GM21576 (cell line): ENCODE measurements at regions not wholly inside any gene's neighbourhood (a gene's known extent, or its start where the extent isn't known, plus 50 kb on each side); places are given as distances from the start of the nearest gene placed in this dataset.

ENCODE experiments used
- ATAC-seq: cut with Tn5 transposase; IDR thresholded peaks from one replicate; pipeline ENCODE4 v1.9.1; 2021; ENCODE audit warnings: mild to moderate bottlenecking, moderate library complexity; ENCODE audit not compliant: unreplicated experiment

DNA sequence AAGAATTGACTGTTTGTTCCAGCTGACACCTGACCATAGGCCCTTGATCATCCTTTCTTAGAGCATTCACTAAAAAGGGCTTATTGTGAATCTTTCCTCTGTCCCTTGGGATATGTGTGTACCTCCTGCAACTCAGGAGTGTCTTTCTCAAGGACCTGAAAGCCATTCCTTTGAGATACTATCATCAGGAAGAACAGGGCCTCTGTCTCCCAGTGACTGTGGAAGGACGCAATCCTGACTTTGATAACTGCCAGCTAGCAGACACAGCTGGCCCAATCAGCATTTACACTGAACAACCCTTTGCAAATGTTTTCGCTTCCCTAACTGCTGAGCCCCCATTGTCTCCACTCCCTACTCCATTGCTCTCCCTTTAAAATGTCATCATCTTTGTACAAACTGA is 144.4 kb downstream of the RMI1 start:
- ATAC-seq, result no peak

DNA sequence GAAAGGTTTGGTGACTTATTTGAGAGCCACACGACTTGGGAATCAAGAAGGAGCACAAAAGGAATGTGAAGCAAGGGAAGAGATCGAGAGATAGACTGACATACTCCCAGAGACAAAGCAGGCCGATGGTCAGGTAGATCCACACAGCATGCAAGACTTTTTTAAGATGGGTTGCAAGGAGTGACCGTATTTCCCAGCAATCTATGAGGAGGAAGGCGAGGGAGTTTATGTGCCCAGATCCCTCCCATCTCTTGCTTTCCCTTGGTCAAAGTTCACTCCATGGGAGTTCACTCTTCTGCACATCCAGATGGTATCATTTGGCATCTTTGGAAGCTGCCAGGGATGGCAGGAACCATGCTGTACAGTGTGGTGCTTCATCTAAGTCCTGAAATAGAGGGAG is 148.9 kb downstream of the RMI1 start:
- no peak for ATAC-seq

DNA sequence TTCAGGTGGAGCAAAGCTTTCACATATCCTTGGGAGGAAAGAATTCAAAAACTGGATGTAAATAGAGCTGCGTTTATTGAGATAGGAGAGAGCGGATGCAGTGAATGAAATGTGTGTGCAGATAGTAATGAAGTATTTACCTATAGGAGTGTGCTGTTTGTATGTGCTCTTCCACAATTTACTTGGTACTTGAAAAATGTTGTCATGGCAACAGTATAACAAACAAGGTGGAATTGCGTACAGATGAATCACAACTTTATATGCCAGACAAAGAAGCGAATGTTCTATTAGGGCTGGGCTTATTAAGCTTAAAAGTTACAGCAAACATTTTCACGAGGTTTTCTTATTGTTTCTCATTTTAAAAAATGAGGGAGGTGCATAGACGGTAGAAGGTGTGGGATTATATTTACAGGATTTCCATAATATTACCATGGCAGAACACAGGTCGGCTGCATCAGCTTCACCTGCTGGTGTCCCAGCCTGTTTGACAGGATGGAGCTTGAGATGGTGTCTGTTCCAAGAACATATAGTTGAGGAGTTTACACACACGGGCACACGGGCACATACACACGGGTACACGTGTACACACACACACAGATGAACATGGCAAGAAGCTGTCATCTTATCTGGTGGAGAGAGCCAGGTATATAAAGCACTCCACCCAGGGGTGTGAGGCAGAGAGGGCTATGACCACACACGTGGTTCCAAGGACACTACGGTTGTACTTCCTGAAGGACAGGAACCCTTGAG is 155.7 kb downstream of the RMI1 start:
- no peak for ATAC-seq

DNA sequence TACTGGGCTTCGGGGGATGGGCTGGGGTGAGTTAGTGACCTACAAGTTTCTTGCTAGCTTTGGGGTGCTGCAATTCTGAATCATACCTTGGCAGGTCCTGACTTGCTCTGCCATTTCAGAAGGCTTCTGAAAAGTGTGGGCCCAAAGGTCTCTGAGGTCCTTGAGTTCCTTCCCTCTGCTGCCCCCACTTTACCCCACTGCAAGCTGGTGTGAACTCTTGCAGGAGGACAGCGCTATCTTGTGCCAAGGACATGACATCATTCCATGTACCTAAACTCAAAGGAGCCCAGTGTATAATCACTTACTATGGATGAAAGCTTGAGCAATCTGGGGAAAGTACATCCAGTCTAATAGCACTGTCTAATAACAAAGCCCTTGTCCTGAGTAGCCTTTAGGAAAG is 157.4 kb downstream of the RMI1 start:
- no peak for ATAC-seq

DNA sequence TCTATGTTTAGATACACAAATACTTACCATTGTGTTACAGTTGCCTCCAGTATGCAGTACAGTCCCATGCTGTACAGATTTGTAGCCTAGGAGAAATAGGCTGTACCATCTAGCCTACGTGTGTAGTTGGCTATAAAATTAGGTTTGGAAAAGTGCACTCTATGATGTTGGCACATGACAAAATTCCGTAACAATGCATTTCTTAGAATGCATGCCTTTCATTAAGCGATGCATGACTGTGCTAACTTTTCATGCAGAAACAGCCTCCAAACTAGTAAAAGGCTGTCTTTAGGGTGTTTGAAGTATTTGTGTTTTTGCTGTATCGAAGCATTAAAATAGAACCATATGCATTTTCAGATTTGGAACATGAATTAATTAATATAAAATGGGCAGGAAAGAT is 157.9 kb downstream of the RMI1 start:
- ATAC-seq, result no peak

DNA sequence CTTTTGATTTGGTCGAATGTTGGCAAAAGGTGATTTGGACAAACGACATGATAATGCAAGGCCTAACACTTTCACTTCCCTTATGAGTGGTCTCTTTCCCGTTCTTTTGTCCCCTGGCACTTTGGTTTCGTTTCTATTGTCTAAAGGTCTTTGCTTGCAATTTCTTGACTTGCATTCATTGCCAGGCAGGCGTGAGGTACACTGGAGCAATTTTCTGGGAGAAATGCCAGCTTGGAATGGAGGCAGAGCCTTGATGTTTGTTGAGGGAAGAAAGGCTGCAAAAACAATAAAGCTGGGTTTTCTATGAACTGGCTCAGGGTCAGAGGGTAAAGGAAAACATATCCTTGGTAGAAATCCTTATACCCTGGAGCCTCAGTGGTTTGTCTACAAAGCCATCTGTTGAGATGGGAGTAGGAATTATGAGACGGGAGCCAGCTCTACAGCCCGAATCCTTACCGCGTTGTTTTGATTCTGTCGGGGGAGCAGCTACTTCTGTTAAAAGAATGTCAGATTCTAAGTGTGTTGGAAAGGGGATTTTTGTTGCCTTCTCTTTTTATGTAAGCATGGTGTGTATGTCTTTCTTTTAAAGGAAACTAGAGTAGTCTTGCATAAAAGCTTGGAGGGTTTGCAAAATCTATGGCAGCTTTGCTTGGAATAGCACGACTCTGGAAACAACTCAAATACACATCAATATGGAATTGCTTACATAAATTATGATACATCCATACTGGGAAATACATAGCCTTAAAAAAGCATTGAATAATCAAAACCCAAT is 158.9 kb downstream of the RMI1 start:
- no peak for ATAC-seq

DNA sequence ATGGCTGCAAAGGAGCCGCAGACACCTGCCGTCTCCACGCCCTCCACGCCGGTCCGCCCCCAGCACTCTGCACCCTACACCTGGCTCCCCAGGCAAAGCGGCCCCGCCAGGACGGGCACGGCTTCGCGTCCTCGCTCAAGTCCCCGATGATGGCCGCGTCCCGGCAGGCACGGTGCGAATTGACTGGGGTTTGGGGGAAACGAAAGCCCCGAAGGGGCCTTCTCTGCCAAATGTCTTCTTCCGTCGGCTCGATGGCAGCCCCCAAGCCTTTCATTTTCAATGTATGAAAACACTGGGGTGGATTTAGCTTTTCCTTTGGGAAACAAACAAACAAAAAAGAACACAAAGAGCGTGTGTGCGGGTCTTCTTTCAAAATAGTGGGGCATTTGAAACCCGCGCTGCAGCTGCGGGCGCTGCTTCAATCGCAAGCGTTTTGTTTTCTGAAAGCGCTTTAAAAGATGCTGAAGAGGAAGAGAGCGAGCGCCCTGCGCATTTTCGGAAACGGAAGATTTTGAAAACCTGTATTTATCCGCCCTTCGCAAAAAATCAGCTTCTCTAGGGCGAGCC is 160.0 kb downstream of the RMI1 start:
- ATAC-seq, result no peak

DNA sequence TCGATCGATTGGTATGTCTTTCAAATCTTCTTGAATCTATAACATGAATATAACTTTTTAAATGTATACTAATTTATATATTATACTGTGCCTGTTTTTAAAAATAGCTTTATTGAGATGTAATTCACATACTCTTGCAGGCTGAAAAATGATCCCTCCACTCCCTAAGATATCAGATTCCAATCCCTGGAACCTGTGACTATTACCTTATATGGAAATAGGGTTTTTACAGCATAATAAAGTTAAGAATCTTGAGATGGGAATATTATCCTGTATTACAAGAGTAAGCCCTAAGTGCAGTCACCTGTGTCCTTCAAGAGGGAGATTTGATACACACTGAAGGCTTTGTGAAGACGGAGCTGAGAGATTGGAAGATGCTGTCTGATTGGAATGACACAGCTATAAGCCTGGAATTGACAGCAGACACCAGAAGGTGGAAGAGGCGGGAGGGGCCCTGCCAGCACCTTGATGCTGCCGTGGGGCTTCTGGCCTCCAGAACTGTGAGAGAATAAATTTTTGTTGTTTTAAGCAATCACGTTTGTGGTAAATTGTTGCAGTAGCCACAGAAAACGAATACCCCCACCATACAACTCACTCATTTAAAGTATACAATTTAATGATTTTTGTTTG is 161.3 kb downstream of the RMI1 start:
- no peak for ATAC-seq

DNA sequence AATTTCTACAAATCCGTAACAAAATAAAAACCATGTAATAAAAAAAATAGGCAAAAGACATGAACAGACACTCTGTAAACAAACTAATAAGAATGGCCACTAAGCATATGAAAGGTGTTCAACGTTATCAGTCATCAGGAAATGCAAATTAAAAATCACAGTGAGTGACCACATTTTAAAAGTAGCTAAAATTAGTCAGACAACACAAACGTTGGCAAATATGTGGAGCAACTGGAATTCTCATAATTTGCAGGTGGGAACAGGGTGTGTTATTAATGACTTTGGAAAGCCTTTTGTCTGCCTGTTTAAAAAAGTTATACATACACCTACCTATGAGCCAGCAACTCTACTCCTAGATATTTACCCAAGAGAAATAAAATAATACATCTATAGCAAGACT is 164.4 kb downstream of the RMI1 start:
- no peak for ATAC-seq

DNA sequence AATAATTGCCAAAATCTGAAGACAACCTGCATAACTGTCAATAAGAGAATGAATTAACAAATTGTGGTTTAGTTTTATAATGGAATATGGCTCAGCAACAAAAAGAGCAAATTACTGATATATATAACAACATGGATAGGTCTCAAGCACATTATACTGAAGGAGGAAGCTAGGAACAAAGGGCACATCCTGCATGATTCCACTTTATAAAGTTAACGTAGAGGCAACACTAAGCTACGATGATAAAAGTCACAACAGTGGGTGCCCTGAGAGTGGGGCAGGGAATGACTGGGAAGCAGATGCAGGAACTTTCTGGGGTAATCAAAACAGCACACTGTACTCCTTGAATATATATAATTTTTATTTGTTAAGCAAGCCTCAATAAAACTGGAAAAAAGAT is 165.2 kb downstream of the RMI1 start:
- no peak for ATAC-seq

DNA sequence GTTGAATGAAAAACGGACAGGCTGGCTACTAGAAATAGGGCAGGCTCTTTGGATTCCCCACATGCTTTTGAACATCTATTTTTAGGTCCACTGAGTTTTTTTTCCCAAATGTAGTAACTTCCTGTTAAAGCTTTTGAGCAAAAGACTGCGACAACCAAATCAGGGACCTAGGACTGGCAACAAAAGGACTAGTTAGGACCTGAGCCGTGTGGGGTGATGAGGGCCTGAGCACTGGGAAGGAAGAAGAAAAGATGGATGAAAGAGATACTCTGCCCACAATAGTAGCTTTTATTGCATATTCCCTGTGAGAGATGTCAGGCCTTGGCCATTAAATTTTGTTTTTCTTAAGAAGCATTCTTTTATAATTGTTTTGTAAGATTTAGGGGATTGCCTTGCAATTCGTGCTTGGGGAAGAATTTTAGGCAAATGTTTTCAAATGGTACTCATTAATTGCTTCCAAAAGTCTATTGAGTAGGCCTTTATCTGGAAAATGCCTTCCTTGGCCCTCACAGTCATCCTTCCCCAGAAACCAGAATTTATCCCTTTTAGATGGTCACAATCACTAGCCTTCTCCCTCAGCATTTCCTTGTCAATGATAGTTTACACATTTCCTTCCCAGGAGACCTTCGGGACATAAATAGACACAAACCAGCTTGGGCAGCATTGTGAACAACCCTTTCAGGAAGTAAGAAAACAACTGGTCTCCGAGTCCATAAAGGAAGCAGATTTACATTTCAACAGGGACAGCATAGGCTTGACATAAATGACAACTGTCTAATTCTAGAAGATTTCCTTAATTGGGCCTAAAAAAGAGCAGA is 166.5 kb downstream of the RMI1 start:
- ATAC-seq, result no peak

DNA sequence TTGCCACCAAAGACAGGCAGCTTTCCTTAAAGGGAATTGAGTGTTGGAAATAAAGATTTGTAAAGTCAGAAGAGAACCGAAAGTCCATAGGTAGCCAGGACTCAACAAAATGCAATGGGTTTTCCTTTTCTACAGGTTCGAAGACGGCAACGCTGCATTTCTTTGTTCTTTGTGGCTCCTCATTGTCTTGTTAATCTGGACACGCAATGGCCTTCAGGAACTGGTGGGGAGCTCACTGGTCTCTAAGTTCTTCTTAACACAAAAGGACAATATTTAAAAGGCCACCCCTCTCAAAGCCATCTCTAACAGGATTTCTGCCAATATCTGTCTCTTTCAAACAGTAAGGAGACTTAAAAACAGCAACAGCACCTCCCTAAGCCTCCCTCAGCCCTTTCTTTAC is 170.6 kb downstream of the RMI1 start:
- ATAC-seq, result no peak

DNA sequence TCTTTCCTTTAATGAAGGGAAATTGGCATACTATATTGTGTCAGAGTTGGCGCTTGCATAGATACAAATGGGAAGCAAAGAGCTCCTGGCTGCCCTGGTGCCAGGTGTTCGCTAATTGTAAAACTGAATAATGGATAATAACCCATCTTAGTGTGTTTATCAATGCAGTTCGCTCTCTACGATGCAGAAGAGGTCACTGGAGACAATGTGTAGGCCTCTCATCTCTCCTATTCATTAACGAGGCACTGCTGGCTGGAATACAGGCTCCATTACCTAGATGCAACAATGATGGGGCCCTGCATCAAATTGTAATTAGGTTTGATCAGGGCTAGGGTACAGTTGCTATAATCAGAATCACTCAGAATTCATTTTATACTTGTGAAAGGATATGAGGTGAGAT is 171.0 kb downstream of the RMI1 start:
- ATAC-seq, result no peak

DNA sequence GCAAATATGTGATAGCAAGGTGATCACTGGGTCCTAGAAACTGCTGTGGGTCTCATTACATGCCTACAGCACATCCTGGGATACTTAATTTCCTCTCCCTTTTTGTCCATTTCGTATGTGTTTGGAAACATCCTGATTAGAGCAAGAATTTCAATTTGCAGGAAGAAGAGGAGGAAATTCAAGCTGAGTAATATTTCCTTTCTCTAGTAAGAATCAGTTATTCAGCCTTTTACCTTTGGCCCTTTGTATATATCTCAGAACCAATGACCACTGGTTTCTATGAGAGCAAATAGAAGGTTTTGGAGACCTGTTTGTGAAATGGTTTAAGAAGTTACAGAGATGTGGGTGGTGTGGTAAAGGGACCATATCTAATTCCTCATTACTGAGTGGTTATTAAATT is 171.6 kb downstream of the RMI1 start:
- no peak for ATAC-seq

DNA sequence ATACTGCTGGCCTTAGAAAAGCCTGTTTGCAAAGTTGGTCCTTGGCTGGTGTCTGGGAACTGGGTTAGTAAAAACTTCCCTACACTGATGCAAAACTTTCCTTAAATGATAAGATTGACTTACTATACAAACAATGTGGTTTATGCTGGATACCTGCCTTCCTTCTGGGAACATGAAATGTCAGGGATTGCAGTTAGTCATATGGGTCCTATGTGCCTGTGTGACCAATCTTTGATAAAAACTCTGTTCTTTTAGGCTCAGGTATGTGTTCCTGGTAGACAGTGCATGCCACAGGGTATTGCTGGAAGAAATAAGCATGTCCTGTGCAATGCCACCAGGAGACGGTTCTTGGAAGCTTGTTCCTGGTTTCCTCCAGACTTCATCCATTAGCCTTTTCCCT is 173.3 kb downstream of the RMI1 start:
- no peak for ATAC-seq

DNA sequence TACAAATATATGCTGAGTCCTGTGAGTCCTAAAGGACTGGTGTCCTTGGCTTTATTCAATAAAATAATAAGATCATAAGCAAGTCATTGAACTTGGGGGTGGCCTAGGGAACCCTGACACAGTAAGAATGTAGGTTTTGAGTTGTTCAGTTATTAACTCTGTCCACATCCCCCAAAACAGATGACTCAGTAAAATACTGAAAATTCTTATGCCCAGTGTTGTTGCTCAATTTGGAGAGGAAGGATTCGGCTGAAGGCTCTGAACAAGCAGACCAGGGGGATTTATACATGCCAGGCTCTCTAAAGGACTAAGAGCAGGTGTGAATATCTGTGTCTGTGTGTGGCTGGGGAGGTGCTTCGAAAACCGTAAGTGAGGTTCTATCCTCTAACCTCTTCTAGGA is 173.7 kb downstream of the RMI1 start:
- ATAC-seq, result no peak

DNA sequence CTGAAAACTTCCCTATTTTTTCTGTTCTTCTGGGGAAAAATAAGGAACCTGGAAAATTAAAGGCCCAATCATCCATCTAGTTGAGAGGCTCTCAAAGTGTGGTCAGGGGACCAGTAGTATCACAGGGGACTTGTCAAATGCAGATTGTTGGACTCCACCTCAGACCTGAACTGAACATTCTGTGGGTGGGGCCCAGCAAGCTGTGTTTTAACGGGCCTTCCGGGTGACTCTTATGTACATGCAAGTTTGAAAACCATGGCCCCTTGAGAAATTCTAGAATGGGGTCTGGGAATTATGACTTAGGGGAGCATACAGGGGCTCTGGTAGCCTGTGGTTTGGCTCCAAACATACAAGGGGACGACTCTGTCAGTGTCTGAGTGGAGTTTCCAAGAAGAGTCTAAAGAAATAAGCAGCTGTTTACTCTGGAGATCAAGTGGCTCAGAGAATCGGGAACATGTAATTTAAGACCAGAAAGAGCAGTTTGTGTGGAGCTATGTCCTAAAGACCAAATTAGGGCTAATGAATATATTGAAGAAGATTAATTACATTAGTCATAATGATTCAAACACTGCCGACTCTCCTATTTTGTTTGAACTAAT is 177.4 kb downstream of the SLC28A3 start:
- no peak for ATAC-seq

DNA sequence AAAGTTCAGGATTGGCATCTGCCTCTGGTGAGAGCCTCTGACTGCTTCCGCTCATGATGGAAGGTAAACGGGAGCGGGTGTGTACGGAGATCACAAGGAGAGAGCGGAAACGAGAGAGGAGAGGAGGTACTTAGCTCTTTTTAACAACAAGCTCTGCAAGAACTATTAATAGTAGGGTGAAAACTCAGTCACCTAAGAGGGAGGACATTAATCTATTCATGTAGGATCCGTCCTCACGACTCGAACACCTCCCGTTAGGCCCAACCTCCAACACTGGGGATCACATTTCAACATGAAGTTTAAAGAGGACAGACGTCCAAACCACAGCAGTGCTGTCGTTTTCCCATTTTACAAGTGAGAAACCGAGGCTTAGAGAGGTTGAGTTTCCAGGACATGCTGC is 173.7 kb downstream of the SLC28A3 start:
- no peak for ATAC-seq

DNA sequence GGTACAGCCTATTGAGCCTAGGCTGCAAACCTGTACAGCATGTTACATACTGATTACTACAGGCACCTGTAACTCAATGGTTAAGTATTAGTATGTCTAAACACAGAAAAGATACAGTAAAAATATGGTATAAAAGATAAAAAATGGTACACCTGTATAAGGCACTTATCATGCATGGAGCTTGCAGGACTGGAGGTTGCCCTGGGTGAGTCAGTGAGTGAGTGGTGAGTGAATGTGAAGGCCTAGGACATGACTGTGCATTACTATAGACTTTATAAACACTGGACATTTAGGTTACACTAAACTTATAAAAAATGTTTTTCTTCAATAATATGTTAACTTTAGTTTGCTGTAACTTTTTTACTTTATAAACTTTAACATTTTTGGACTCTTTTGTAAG is 171.3 kb downstream of the SLC28A3 start:
- no peak for ATAC-seq

DNA sequence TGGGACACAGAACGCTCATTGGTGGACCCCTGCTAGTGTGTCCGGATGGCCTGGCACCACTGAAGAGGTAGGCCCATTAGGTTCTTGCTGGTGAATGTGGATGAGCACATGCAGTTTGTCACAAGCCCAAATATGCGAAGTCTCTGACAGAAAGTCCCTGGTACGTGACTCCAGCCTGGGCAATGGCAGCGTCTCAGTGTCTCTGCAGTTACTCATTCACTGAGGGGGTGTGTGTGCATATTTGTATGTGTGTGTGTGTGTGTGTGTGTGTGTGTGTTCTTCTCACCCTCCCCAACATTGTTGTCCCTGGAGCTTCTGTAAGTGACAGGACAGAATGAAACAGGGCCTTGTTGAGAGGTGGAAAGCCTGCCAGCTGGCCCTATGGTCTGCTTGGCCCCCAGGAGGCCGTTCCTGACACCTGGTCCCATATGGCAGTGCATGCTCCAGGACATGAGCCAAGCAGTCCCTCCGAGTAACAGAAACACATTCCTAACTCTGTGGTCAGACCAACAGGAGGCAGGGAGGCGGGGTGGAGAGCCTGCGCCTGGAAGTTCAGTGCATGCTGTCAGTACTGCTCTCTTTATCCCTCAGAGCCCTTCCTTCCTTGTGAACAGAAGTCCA is 169.9 kb downstream of the SLC28A3 start:
- ATAC-seq, result no peak
